ENCODE measurements at regions not wholly inside any gene's neighbourhood (a gene's known extent, or its start where the extent isn't known, plus 50 kb on each side); places are given as distances from the start of the nearest gene placed in this dataset.

DNA sequence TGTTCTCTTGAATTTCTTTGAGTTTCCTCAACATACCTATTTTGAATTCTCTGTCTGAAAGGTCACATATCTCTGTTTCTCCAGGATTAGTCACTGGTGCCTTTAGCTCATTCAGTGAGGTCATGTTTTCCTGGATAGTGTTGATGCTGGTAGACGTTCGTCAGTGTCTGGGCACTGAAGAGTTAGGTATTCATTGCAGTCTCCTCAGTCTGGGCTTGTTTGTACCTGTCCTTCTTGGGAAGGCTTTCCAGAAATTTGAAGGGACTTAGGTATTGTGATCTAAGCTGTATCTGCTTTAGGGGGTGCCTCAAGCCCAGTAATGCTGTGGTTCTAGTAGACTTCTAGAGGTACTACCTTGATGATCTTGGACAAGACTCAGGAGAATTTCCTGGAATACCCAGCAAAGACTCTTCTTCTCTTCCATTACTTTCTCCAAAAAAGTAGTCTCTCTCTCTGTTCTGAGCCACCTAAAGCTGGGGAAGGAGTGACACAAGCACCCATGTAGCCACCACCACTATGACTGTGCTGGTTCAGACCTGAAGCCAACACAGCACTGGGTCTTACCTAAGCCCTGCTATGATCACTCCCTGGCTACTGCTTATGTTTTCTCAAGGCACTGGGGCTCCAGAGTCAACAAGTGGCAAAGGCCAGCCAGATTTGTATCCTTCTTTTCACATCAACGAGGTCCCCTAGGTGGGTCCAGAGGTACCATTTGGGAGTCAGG, 852.0 kb downstream of the BCL11A start:
- no peak for DNase-seq

DNA sequence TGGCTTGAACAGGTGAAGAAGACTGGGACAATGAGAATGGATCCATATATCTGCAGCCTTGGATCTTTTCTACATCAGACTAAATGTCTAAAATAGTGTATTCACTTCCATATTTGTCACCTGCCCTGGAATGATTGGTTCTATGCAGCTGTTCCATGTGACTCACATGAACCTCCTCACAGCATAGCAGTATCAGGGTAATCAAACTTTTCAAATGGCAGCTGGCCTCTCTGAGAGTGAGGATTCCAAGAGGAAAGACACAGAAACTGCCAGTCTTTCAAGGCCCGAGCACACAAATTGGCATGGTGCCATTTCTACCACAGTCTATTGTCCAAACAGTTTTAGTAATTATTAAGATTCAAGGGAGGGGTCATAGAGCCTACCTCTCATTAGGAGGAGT, 859.3 kb downstream of the BCL11A start:
- peak; percentile 17 for DNase-seq

DNA sequence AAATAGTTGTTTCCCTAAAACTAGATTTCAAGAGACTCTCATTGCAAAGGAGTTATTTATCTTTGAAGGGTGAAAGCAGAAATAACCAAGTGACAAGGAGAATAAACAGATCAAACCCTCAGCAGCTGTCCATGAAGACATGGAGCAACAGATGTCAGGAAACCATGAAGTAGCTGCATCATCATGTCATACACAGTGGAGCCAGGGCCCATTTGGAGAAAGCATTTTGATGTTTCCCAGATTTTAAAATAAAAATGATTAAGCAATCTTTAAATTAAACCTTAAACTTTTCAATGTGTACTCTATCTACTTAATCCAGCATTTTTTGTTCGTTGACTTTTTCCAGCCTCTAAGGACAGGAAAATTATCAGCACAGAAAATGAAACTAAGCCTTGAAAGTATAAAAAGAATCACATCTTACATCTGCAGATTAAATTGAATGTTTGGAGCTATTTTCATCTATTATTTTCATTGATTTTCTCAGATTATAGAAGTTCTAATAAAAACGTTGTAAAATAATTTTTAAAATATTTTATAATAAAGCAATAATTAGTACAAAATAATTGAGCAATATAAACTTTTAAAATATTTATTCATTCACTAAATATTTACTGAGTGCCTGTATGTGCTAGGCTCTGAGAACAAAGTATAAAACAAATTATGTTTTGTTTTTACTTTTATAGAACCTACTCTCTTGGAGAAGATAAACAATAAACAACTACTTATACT, 860.1 kb downstream of the BCL11A start:
- peak; percentile 41 for DNase-seq

DNA sequence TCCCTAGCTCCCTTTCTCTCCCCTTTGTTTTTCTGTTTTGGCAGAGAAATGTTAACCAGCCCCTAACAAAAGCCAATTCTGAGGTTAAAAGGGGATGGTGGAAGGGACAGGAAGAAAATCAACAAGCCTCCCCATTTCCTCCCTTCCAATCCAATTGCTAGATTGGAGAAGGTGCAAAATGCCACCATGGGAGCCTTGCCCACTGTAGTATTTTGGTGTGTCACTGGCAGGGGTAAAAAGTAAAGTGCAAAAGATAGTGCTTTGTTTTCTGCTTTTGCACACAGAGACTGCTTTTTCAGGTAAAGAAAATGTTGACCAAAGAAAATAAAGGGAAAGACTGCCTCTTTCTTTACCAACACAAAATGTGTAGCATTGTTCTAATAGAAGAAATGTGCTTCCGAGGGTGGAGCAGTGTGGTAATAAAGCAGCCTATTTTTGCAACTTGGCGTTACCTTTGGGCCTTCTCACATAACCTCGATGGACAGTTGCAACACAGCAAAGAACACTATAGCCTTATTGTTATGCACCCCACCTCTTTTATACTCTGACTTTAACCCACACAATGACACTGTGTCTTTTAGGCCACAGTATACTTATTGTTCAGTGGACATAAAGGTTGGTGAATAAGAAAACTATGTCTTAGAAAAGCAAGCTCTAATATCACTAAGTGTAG, 861.8 kb downstream of the BCL11A start:
- no peak for DNase-seq

DNA sequence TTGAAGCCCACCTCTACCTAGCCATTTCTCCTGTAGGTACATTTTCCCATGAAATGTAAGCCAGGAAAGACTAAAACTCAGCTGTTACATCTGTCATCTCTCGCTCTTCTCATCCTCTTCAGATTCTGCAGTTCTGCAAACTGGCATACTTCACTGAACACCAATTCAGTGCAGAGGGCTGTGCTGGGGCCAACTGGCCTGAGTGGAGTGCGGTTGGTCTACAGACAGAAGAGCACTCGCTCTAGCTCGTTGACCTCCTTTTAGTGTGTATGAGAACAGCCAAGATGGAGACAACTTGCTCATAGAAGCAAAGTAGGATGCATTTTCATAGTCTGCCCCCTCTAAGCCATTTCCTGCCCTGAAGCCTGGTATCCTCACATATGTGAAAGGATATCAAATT, 862.6 kb downstream of the BCL11A start:
- peak; percentile 14 for DNase-seq

DNA sequence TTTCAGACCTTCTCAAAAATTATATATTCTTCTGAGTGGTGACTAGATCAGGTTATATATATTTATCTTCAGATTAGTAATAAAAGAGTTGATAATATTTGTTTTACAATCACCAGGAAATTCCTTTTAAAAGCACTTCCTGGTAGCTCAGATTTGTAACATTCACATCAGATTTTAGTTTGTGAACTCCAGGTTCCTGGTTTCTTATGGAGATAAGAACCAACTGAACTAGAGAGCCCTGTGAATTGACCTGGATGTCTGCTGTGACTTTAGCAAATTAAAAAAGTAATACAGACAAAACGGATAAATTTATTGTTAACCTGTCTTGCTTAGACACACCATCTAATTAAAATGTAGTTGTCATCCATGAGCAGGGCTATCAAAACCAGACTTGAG, 868.7 kb downstream of the BCL11A start:
- no peak for DNase-seq

DNA sequence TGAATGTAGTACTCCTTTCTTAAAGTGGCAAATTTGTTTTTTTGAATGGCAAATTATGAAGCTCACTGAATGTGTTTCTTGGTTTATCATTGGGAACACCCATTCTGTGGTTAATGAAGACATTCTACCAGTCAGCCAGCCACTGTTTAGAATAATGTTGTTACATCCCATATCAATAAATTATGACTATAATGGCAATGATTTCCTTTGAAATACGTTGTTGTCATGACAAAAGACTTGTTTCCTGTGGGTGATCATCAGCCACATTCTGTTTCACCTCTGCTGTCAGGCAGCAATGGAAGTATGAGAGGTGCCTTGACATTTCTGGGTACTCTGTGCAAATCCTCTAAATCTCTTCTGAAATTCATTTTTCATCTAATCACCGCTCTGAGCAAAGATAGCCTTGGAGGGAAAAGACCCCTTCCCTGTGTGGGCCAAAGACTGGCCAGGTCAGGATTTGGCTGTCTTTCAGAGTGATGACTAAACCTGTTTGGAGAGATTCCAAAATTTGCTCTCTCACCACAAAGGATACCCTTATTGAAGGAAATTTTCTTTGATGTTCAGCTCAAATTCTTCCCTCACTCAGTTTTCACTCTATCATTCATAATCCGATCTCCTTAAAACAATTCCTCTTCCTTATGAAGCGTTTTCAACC, 869.2 kb downstream of the BCL11A start:
- DNase-seq: no peak

DNA sequence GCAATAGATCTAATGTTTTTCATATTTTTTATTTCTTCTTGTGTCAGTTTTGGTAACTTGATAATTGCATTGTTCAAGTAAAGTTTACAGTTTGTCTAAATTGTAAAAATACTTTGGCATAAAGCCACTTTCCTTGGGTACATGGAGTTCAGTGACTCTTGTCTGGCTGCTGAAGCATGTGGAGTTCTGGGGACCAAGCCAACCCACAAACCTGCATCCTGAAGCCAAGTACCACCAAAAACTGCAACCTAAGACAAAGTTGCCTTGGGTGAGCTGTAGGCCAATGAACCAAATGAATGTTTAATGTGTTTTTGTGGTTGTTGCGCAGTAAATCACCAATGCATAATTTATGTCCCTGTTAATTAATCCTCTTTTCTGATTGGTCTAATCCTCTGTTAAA, 872.6 kb downstream of the BCL11A start:
- no peak for DNase-seq

DNA sequence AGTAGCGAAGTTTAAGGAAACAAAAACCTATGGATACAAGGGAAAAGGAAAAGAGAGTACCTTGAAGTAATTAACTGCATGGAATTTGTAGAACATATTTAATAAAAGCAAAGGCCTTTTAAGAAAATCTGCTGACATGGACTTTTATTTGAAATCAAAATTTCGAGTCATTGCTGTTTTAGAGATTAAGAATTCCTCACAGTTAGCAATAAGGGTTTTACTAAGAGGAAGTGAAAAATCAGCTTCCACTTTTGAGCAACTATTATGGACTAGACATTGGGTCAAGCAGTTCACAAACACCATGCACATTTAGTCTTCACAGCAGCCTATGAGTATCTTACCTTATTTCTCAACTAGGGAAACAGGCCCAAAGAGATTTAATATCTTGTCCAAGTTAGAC, 876.3 kb downstream of the BCL11A start:
- no peak for DNase-seq

DNA sequence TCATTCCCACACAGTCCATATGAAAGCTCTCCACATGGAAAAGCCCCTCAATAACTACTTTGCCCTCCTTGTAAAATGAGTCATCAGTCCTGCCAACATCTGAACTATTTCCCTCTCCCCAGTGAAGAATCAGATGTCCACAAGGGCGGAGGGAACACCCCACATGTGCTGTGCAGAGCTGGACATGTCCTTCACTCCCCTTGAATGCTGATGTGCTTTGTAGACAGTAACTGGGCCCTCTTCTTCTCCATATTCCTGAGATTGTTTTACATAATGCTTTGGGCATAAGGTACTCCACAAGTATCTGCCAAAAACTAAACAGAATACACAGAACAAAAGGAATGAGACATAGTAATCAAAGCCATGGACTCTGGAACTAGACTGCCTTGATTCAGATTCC, 879.4 kb downstream of the BCL11A start:
- no peak for DNase-seq

DNA sequence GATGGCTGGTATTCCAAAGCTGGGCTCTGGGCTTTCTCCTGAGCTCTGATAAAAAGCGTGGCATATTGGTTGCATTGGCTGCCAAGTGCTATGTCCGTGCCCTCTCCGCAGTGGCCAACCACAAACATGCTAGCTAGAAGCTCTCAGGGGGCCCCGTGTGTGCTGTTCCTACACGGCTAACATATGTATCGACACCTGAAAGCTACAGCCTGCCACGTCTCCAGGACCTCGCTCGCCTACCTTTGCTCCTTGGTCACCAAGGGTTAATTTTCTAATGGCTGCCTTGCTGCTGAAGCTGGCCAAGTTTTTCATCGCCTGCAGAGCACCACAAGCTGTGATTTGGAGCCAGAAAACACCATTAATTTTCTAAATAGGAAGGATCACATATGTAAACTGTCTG, 888.4 kb downstream of the BCL11A start:
- no peak for DNase-seq

DNA sequence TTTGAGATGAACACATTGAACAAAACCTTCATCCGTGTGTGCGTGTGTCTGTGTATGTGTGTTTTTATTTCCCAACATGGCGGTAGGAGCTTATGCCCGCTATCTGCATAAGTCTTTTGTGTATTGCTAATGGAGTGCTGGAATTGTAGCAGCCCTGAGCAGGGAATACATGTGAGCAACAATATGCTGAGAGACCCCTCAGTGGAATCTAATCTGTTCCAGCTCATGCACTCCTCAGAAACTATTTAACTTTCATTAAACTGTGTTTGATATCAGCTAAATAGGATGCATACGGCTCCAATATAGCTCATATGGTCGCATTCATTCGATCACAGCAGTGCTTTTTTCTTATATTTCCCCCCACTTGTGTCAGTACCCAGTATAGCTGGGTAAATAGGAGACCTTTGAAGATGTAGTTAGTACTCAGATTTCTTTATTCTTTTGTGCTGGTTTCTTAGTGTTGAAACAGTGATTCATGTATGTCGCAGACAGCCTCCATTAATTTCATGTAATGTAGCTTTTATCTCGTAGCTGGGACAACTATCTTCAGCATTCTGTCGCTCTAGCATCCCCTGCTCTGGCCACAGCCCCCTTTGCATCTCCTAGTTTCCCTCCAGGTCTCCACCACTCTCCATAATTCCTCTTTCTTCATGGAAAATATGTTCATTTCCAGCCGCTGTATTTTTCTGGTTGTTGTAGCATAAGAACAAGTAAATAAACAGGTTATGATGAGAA, 891.2 kb downstream of the BCL11A start:
- DNase-seq: no peak

DNA sequence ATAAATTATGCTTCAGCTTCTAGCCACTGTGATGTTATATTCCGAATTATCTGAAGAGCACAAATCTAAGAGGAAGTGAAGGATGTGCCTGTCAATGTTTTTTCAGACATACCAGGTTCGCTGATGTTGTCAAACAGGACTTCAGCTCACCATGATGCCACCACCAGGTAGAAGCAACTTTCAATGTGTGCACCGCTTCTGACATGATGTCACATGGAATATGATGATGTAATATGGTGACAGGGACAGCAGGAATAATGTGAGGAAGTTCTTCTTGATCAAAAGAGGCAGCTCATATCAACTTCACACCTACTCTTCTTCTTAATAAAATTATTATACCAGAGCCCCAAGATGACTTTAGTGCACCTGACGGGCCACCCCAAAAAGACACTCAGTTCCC, 893.2 kb downstream of the BCL11A start:
- DNase-seq: no peak

DNA sequence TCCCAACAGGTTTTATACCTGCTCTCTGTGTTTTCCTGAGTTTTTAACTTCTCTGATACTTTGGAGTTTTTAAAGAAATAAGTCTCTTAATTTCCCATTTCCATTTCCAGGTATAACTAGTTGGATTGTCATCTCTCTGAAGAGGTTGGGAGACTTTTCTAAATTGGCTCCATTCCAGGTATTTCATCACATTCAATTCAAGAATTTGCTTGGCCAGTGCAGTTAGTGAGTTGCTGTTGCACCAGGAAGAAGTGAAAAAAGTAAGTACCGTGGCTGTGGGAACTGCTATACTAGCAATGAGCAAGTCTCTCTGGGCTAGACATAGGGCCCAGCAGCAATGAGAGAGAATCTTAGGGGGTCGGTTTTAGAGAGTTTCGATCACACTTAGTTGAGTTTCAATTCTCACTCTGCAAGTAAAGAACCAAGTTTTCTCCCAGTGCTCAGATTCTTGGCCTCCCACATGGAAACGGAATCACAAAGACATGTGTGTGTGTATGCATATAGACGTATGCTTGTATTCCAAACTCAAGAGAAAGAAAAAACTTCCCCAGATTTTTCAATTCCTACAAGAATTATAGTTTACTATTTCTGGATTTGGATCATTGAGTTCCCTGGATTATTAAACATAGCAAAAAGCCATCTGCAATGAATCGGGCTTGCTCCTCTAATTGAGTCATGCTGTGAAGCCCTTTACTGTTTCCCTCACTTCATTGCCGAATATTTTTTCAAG, 894.4 kb downstream of the BCL11A start:
- peak; percentile 6 for DNase-seq

DNA sequence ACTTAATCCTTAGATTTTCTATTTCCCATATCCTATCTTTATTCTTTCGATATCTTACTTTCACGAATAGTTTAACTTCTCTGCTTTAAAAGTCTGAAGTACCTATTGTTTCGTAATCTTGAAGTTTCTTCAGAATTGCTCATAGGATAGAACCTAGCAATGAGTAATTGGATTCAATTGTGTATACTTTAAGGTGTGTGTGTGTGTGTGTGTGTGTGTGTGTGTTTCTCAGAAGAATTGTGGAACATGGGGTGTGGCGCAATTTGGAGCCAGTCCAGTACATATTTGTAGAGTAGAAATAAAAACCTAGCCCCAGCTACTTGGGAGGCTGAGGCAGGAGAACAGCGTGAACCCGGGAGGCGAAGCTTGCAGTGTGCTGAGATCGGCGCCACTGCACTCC, 897.6 kb downstream of the BCL11A start:
- DNase-seq: no peak

DNA sequence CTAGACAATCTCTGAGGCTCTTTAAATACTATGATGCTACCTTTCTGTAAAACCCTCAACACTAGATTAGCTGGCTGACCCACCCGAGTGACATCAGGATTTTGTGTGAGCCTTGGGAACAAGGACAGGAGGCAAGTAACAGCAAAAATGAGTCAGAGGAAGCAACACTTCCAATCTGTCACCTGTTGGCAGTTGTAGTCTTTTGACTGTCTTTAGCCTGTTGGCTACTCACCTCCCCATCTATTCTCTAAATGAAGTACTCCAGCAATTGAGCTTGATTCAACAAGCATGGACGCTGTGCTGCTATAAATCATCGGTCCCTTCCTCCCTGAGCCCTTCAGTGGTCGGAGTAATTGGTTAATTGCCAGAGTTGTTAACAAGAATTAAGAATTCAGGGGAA, 898.7 kb downstream of the BCL11A start:
- peak; percentile 2 for DNase-seq

DNA sequence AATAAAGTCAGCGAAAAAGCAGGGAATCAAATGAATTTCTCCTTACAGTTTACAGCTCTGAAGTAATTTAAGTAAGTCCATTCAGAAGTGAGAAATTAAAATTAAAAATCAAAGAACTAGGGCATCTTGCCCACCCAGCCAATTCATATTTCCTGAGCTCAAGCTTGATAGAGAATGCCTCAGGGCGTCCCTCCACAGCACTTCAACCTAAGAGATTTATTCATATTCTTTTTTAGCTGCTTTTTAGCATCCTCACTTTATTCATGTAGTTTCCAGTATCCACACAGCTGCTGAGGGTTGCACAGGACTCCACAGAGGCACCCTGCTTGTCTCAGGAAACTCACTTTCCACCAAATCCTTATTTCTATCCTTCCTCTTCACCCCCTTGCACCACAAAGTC, 900.3 kb downstream of the BCL11A start:
- no peak for DNase-seq

DNA sequence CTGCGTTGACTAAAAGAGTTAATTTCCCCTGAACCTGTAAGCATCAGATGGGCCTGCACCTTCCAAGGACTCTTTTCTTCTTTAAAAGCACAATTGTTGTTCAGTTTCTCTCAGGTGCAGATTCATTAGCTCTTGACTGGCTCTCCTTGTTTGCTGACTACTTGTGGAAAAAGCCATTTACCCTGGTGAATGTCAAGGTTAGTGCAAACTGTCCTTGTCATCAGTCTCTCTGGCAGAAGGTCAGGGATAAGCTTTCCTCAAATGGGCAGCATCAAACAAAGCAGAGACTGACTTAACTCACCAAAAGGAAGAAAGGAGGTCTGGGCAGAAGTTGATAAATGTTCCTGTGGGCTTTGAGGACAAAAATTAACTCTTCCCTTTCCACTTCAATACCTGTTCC, 922.7 kb downstream of the BCL11A start:
- DNase-seq: peak; percentile 79

DNA sequence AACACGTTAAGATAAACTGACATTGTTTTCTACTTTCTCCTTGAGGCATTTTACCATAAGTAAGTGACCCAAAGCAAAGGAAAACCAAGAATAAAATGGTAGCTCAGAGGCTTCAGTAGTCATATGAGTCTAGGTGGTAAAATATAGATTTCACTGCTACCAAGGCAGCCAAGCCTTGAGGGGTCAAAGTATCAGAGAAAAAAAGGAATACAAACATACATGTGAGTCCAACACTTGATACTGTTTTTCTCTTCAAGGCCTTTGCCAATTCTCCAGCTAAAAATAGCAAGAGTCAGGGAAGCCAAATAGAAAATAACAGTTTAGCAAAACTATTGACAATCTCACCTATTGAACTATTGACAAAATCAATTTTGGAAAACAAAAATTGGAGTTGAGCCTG, 925.9 kb downstream of the BCL11A start:
- no peak for DNase-seq

DNA sequence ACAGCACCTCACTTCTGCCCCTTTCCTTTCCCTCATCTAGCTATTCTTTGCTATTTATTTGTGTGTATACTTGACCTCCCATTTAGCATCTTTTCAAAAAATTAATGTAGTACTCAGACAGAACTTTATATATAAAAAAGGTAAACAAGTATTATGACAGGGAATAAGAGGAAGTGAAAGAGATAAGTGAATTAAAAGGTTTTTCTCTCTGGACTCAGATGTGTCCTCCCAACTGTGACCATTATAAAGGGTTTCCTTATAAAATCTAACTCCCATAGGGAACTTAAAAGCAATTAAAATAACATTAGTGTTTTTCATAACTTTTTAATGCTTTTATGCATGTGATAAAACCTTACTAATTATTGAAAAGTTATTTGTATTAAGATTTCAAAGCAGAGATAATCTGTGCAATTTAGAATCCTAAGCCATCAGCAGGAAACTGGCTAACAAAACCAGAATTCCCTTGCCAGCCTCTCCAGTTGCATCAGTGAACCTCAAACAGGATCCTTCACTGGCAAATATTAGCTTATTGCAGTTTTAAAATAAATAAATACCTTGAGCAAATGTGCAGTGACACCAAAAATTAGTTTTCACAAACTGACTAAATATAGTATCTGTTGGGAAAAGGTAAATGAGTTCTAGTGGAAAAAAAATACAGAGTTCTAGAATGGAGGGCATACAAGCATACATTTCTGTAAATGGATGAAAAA, 930.7 kb downstream of the BCL11A start:
- DNase-seq: no peak

DNA sequence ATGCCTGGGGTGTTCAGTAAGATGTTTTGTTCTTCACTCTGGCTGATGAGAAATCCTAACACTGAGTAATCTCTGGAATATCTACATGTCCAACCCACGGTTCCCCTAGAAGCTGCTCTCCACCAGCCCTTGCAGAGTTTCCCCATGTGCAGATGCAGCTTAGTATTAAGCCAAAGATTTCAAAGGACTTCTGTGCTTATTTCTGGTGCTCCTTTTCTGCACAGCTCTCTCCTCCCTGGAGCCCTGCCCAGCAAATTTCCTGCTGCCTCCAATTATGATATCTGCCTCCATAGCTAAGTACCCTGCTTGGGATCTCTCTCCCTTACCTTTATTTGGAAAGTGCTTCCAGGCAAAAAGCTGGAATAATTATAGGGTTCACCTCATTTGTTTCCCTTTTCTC, 949.3 kb downstream of the BCL11A start:
- no peak for DNase-seq

All from NCI-H510A treated with DMSO at 0.1 percent for 48 hours (cell line).